GM19238 (cell line): ENCODE measurements at regions not wholly inside any gene's neighbourhood (a gene's known extent, or its start where the extent isn't known, plus 50 kb on each side); places are given as distances from the start of the nearest gene placed in this dataset.

Source experiments
- DNase-seq: peaks from one replicate; pipeline ENCODE4 v3.0.0; 2011; ENCODE audit warnings: low spot score; ENCODE audit not compliant: insufficient read length

- no peak for DNase-seq
These were observed 104.7 kb upstream of the RAP1B start for GRCh38 chr12:68505970-68506369.

GRCh38 chr12:68506619-68507018 is 104.1 kb upstream of the RAP1B start:
- no peak for DNase-seq

- no peak for DNase-seq
These were observed 103.0 kb upstream of the RAP1B start for GRCh38 chr12:68507657-68508056.

DNA sequence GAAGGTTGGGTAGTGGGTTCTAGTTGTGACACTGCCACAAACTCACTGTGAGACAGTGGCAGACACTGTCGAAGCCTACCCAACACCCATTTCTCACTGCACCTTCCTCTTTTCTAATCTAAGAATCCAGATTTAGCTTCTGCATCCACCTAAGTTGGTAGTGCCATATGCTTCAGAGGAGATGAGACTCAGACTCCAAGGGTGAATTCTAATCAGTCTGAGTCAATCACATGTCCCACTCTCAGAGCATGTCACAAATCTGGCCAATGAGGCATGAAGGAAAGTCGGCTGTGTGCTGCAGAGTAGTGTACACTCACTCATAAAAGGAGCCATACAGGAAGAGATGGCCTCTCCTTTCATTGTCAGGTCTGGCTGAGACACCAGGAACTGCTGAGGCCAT is 102.1 kb upstream of the RAP1B start:
- no peak for DNase-seq

GRCh38 chr12:68509242-68509641 is 101.5 kb upstream of the RAP1B start:
- no peak for DNase-seq

GRCh38 chr12:68510397-68510796 is 100.3 kb upstream of the RAP1B start:
- no peak for DNase-seq

DNA sequence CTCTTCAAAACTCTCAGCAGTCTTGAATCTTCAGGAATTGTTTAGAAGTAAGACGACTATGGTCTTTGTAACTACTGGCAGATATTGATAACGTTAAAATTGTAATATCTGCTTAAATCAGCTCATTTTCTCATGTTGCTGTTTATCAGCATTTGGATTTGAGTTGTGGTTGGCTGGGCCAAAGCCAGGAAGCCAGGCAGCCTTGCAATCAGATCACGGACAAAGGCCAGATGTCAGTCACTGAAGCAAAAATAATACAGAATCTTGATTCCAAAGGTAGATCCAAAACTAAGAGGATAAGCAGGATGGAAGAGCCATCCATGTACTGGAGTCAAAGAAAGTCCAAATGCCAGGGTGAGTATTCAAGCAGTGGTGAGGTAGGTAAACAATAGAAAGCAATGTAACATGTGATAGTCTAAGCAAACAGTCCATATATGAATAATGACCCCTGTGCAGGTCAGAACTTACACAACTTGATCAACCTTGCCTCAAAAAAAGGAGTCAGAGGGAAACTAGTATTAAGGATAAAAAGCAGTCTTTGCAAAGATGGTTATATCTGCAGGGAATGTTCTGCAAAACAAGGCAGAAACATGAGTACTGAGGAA is 95.8 kb upstream of the RAP1B start:
- DNase-seq = no peak

GRCh38 chr12:68515793-68516192 is 94.9 kb upstream of the RAP1B start:
- DNase-seq = no peak

GRCh38 chr12:68521321-68521839 is 89.3 kb upstream of the RAP1B start:
- DNase-seq = no peak

- DNase-seq = no peak
These were observed 88.7 kb upstream of the RAP1B start for GRCh38 chr12:68521848-68522502.

DNA sequence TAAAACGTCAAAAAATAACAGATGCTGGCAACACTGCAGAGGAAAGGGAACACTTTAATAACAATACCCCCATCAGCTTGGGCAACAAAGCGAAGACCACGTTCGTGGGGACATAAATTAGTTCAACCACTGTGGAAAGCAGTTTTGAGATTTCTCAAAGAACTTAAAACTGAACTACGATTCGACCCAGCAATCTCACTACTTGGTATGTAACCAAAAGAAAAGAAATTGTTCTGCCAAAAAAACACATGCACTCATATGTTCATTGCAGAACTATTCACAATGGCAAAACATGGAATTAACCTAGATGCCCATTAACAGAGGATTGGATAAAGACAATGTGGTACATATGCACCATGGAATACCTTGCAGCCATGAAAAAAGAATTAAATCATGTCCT is 81.2 kb upstream of the RAP1B start:
- no peak for DNase-seq

- DNase-seq = no peak
These were observed 80.8 kb upstream of the RAP1B start for GRCh38 chr12:68529869-68530268.

GRCh38 chr12:68530299-68530698 is 80.4 kb upstream of the RAP1B start:
- DNase-seq = no peak

GRCh38 chr12:68530965-68531364 is 79.7 kb upstream of the RAP1B start:
- no peak for DNase-seq

GRCh38 chr12:68532204-68532886 is 78.4 kb upstream of the RAP1B start:
- DNase-seq = no peak

GRCh38 chr12:68532887-68533248 is 77.8 kb upstream of the RAP1B start:
- DNase-seq = no peak

- no peak for DNase-seq
These were observed 76.6 kb upstream of the RAP1B start for GRCh38 chr12:68534108-68534507.

DNA sequence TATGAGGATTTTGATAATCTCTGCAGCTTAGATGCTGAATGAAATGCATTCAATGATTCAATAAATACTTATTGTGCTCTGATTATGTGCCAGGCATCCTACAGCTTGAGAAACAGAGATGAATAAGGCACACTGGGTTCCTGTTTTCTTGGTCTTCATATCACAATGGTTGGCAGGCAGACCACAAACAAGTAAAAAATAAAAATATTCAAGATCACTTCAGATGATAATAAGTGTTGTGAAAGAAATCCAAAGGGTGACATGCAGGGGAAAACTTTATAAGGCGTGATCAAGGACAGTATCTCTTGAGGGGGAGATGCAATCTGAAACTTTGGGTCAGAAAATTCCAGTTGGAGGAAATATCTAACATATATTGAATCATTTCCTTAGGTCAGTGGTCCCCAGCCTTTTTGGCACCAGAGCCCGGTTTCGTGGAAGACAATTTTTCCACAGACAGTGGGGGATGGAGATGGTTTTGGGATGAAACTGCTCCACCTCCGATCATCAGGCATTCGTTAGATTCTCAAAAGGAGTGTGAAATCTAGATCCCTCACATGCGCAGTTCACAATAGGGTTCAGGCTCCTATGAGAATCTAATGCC is 73.7 kb upstream of the RAP1B start:
- no peak for DNase-seq

GRCh38 chr12:68537571-68537970 is 73.1 kb upstream of the RAP1B start:
- no peak for DNase-seq

- DNase-seq = no peak
These were observed 71.7 kb upstream of the RAP1B start for GRCh38 chr12:68538726-68539614.

GRCh38 chr12:68539615-68539952 is 71.1 kb upstream of the RAP1B start:
- no peak for DNase-seq
